ENCODE measurements at regions not wholly inside any gene's neighbourhood (a gene's known extent, or its start where the extent isn't known, plus 50 kb on each side); places are given as distances from the start of the nearest gene placed in this dataset.
A peak's percentile ranks its signal among the peaks of the same experiment; 100 is the strongest.

DNA sequence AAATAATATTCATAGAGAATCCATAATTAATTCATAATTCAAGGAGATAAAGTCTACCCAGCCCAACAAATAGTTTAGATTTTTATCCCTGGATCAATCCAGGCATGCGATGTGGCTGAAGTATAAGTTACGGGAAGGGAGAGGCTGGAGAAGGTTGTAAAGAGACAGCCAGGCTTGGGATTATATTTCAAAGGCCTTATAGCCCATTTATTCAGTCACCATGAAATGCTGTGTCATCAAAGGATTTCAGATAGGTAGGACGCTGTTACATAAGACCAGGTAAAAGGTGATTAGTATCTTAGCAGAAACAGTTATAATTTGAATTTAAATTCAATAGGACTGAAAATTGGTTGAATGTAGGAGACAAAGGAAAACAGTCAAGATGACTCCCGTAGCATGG lies 73.0 kb upstream of the NFKB1 start:
- TF ChIP-seq GATA3 (IDR thresholded peaks at IDR 0.05; ENCODE audit: borderline replicate concordance), result no peak
- TF ChIP-seq, protein P1, sequence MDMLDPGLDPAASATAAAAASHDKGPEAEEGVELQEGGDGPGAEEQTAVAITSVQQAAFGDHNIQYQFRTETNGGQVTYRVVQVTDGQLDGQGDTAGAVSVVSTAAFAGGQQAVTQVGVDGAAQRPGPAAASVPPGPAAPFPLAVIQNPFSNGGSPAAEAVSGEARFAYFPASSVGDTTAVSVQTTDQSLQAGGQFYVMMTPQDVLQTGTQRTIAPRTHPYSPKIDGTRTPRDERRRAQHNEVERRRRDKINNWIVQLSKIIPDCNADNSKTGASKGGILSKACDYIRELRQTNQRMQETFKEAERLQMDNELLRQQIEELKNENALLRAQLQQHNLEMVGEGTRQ (IDR thresholded peaks at IDR 0.05), result no peak
- peak; percentile 35 for TF ChIP-seq MAFK (IDR thresholded peaks at IDR 0.05; ENCODE audit: partially characterized antibody)
- no peak for TF ChIP-seq CHD2 (IDR thresholded peaks at IDR 0.05; ENCODE audit: low read length, partially characterized antibody)
- no peak for TF ChIP-seq EP300 (IDR thresholded peaks at IDR 0.05)
- ChIA-PET POLR2A (no interaction called here), CTCF (interaction anchor here (1.3 kb wide), 1 partner anchor 13 kb away, joined by 3 read pairs; no protein-coding TSS in a partner anchor)

DNA sequence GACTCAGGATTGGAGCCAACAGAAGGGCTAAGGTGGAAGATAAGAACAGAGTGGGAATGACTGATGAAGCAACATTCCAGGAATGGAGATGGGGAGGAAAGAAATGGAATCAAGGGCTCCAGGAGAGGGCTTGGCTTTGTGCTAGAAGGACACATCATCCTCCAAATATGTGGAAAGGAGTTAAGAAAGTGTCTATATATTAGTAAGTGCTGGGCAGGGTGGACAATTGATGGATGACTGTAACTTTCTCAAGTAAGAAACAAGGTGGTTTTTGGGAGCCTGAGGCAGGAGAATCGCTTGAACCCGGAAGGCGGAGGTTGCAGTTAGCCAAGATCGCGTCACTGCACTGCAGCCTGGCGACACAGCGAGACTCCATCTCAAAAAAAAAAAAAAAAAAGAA lies 71.6 kb upstream of the NFKB1 start:
- Histone ChIP-seq H3K4me3 (peak overlapping the region; percentile 75), H3K9me3 (peaks cover 2% of the 10 kb centered on the region; the same call in 1 of the 3 replicates), H3K4me2 (peak overlapping the region; percentile 80), H3K27ac (peak overlapping the region; percentile 78 to 97), H3K4me1 (peaks cover 8% of the 10 kb centered on the region)
- FAIRE-seq (no peak), DNase-seq (ENCODE audit: low read depth in 1 of 2, low spot score in 1 of 2) (peak; percentile 40 to 90), ATAC-seq (peak; percentile 95 to 96)
- POLR2A ChIA-PET, result interaction anchor here (2.2 kb wide), 1 partner anchor 398 kb away, joined by 13 read pairs; the partner anchor contains the start of gene UBE2D3
- TF ChIP-seq EP300 (IDR thresholded peaks at IDR 0.05) (peak in 1 of 2 experiments; percentile 46; a peak in 1 of 5 replicates), CEBPB (IDR thresholded peaks at IDR 0.05) (peak in 1 of 2 experiments; percentile 83; a peak in 2 of 4 replicates), JUNB (IDR thresholded peaks at IDR 0.05) (peak; percentile 42; the same call in 1 of the 2 replicates), RNF2 (IDR thresholded peaks at IDR 0.05; ENCODE audit: borderline replicate concordance, low read depth) (no peak), JUN (IDR thresholded peaks at IDR 0.05) (peak in 1 of 2 experiments; percentile 54; a peak in 1 of 5 replicates), HOXB5 (CRISPR knock-in tag; IDR thresholded peaks at IDR 0.05) (peak; percentile 78; the same call in 1 of the 2 replicates), SMC3 (IDR thresholded peaks at IDR 0.05) (0 out of 3 replicates have a peak, but pooled peaks have one; percentile 13), GATA3 (IDR thresholded peaks at IDR 0.05; ENCODE audit: borderline replicate concordance) (peak; percentile 64; the same call in 1 of the 2 replicates), MAX (IDR thresholded peaks at IDR 0.05) (peak; percentile 44; the same call in 1 of the 2 replicates), FOSL2 (IDR thresholded peaks at IDR 0.05) (peak; percentile 38; the same call in 1 of the 2 replicates), FOSL2 (CRISPR knock-in tag; IDR thresholded peaks at IDR 0.05) (peak; percentile 73)
- TF ChIP-seq, protein P1 (IDR thresholded peaks at IDR 0.05), result no peak
- TF ChIP-seq, protein P2, sequence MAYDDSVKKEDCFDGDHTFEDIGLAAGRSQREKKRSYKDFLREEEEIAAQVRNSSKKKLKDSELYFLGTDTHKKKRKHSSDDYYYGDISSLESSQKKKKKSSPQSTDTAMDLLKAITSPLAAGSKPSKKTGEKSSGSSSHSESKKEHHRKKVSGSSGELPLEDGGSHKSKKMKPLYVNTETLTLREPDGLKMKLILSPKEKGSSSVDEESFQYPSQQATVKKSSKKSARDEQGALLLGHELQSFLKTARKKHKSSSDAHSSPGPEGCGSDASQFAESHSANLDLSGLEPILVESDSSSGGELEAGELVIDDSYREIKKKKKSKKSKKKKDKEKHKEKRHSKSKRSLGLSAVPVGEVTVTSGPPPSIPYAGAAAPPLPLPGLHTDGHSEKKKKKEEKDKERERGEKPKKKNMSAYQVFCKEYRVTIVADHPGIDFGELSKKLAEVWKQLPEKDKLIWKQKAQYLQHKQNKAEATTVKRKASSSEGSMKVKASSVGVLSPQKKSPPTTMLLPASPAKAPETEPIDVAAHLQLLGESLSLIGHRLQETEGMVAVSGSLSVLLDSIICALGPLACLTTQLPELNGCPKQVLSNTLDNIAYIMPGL (CRISPR knock-in tag; IDR thresholded peaks at IDR 0.05; ENCODE audit: borderline replicate concordance), result no peak
- 0% methylated on average over 7 of the region's 7 CpGs for WGBS (ENCODE audit: missing lambda C conversion rate)
- CTCF ChIA-PET, result interaction anchor here (2.8 kb wide), 1 partner anchor 663 kb away, joined by 12 read pairs; no protein-coding TSS in a partner anchor

More for the DNA sequence above, 73.0 kb upstream of the NFKB1 start:
- H3K9me3 ChIP-seq, result peaks cover 4% of the 10 kb centered on the region; the same call in 1 of the 3 replicates
- DNase-seq (ENCODE audit: low read depth in 1 of 2, low spot score in 1 of 2) (no peak), FAIRE-seq (no peak), ATAC-seq (no peak)
- no peak overlapping the region for H3K4me2 ChIP-seq
- H3K4me1 ChIP-seq, result peaks cover 8% of the 10 kb centered on the region
- no peak overlapping the region for H3K4me3 ChIP-seq
- 97% methylated on average over 4 of the region's 4 CpGs for WGBS (ENCODE audit: missing lambda C conversion rate)
- H3K27ac ChIP-seq, result peak overlapping the region; percentile 19 to 78; a peak in 4 of 6 replicates

- Histone ChIP-seq H3K9me3 (peaks cover 8% of the 10 kb centered on the region; the same call in 2 of the 3 replicates), H3K27ac (peak overlapping the region; percentile 93 to 97), H3K4me1 (peaks cover 8% of the 10 kb centered on the region), H3K4me3 (peak overlapping the region; percentile 75), H3K4me2 (peak overlapping the region; percentile 80)
- FAIRE-seq, result no peak
- ChIA-PET POLR2A (interaction anchor here (0.6 to 2.2 kb wide), 4 partner anchors 79 to 669 kb away, joined by 3 to 13 read pairs (median 6); partner anchors contain the start of genes BDH2, SLC39A8 and UBE2D3), CTCF (interaction anchor here (0.6 to 3.1 kb wide), 15 partner anchors 9 to 914 kb away, joined by 3 to 13 read pairs (median 3); no protein-coding TSS in a partner anchor)
- 0 out of 3 replicates have a peak, but pooled peaks have one; percentile 7 for TF ChIP-seq BCL3 (IDR thresholded peaks at IDR 0.05)
- TF ChIP-seq POLR2AphosphoS2 (conservative IDR thresholded peaks at IDR 0.05; ENCODE audit: low read length), result no peak
- ATAC-seq, result no peak; a peak in 1 of 6 replicates
- 0% methylated on average over 2 of the region's 2 CpGs for WGBS (ENCODE audit: missing lambda C conversion rate)
- DNase-seq (ENCODE audit: low read depth in 1 of 2, low spot score in 1 of 2), result peak in 1 of 2 experiments; percentile 27
Observed at GRCh38 chr4:102430461-102430910, 70.7 kb upstream of the NFKB1 start.
